ENCODE measurements at regions not wholly inside any gene's neighbourhood (a gene's known extent, or its start where the extent isn't known, plus 50 kb on each side); places are given as distances from the start of the nearest gene placed in this dataset.
"Not testable (repeated sequence)": the region's sequence is repeated elsewhere in the genome, so short reads cannot be mapped to it uniquely, and the experiment has no call there.

DNA sequence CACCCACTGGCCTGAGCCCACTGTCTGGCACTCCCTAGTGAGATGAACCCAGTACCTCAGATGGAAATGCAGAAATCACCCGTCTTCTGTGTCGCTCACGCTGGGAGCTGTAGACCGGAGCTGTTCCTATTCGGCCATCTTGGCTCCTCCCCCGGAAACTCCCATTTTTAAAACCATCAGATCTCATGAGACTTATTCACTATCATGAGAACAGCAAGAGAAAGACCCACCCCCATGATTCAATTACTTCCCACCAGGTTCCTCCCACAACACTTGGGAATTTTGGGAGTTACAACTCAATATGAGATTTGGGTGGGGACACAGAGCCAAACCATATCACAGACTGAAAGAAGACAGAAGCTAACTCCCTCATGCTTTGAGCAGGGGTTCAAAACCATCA lies 134.5 kb downstream of the SLC39A8 start:
- H3K36me3 Mint-ChIP-seq (ENCODE audit: insufficient read depth, unreplicated experiment); H3K4me1 Mint-ChIP-seq (ENCODE audit: insufficient read depth, unreplicated experiment); DNase-seq (ENCODE audit: unreplicated experiment); intact Hi-C loops (cut with micrococcal nuclease); POLR2A ChIA-PET; H3K27ac Mint-ChIP-seq (ENCODE audit: low read depth, unreplicated experiment); H3K9me3 Mint-ChIP-seq (ENCODE audit: unreplicated experiment); BruUV-seq (replicated peaks); H3K27me3 Mint-ChIP-seq (ENCODE audit: insufficient read depth, unreplicated experiment); CTCF ChIA-PET; H3K4me3 Mint-ChIP-seq (ENCODE audit: unreplicated experiment): not testable (repeated sequence)

DNA sequence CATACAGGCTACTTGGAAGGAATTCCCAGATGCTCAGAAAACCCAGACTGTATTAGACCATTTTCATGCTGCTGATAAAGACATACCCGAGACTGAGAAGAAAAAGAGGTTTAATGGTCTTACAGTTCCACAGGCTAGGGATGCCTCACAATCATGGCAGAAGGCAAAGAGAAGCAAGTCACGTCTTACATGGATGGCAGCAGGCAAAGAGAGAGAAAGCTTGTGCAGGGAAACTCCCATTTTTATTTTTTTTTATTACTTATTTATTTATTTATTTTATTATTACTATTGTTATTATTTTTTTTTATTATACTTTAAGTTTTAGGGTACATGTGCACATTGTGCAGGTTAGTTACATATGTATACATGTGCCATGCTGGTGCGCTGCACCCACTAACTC lies 140.6 kb downstream of the SLC39A8 start:
- H3K4me3 Mint-ChIP-seq (ENCODE audit: unreplicated experiment); H3K27me3 Mint-ChIP-seq (ENCODE audit: insufficient read depth, unreplicated experiment); DNase-seq (ENCODE audit: unreplicated experiment); POLR2A ChIA-PET; H3K4me1 Mint-ChIP-seq (ENCODE audit: insufficient read depth, unreplicated experiment); CTCF ChIA-PET; intact Hi-C loops (cut with micrococcal nuclease); H3K9me3 Mint-ChIP-seq (ENCODE audit: unreplicated experiment); H3K27ac Mint-ChIP-seq (ENCODE audit: low read depth, unreplicated experiment); BruUV-seq (replicated peaks); H3K36me3 Mint-ChIP-seq (ENCODE audit: insufficient read depth, unreplicated experiment): not testable (repeated sequence)

DNA sequence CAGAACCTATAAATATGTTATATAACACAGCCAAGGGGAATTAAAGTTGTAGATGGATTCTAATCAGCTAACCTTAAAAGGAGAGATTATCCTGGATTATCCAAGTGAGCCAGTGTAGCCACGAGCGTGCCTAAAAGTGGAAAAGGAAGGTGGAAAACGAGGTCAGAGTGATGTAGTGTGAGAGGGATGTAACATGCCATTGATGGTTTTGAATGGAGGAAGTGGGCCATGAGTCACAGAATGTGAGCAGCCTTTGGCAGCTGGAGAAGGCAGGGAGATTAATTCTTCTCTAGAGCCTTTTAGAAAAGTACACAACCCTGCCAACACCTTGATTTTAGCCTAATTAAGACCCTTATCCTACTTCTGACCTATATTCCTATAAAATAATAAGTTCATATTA lies 149.1 kb downstream of the SLC39A8 start:
- TF ChIP-seq, protein P1, sequence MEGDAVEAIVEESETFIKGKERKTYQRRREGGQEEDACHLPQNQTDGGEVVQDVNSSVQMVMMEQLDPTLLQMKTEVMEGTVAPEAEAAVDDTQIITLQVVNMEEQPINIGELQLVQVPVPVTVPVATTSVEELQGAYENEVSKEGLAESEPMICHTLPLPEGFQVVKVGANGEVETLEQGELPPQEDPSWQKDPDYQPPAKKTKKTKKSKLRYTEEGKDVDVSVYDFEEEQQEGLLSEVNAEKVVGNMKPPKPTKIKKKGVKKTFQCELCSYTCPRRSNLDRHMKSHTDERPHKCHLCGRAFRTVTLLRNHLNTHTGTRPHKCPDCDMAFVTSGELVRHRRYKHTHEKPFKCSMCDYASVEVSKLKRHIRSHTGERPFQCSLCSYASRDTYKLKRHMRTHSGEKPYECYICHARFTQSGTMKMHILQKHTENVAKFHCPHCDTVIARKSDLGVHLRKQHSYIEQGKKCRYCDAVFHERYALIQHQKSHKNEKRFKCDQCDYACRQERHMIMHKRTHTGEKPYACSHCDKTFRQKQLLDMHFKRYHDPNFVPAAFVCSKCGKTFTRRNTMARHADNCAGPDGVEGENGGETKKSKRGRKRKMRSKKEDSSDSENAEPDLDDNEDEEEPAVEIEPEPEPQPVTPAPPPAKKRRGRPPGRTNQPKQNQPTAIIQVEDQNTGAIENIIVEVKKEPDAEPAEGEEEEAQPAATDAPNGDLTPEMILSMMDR (IDR thresholded peaks at IDR 0.05; ENCODE audit: unreplicated experiment) = no peak
- peak; percentile 10 for DNase-seq (ENCODE audit: unreplicated experiment)

DNA sequence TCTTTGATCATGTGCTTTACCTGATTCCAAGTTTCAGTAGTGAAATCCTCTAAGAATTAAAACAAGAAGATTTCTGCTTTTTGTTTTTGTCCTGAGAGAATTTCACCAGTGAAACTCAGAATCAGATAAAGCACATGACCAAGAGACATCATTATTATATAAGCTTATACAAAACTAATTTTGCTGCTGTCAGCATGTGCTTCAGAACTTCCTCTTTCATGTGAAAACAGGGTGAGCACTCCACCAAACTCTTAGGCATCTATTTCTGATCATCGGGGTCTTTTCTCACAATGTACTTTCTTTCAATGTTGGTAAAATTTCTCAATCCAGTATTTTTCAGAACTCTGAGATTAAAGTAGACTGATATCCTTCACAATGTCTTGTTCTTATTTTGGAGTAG lies 152.1 kb downstream of the SLC39A8 start:
- CTCF ChIA-PET = no interaction called here
- DNase-seq (ENCODE audit: unreplicated experiment) = no peak
- POLR2A ChIA-PET = no interaction called here

More for the DNA sequence above, 149.1 kb downstream of the SLC39A8 start:
- H3K27me3 Mint-ChIP-seq (ENCODE audit: insufficient read depth, unreplicated experiment) = no peaks in the 10 kb centered on the region
- no peak overlapping the region for H3K4me3 Mint-ChIP-seq (ENCODE audit: unreplicated experiment)
- intact Hi-C loops (cut with micrococcal nuclease) = no loop called here
- H3K36me3 Mint-ChIP-seq (ENCODE audit: insufficient read depth, unreplicated experiment) = no peaks in the 10 kb centered on the region
- H3K27ac Mint-ChIP-seq (ENCODE audit: low read depth, unreplicated experiment) = no peak overlapping the region
- ChIA-PET CTCF (no interaction called here), POLR2A (no interaction called here)
- H3K4me1 Mint-ChIP-seq (ENCODE audit: insufficient read depth, unreplicated experiment) = no peaks in the 10 kb centered on the region
- H3K9me3 Mint-ChIP-seq (ENCODE audit: unreplicated experiment) = no peaks in the 10 kb centered on the region
- no TSS peak for BruUV-seq (replicated peaks)

DNA sequence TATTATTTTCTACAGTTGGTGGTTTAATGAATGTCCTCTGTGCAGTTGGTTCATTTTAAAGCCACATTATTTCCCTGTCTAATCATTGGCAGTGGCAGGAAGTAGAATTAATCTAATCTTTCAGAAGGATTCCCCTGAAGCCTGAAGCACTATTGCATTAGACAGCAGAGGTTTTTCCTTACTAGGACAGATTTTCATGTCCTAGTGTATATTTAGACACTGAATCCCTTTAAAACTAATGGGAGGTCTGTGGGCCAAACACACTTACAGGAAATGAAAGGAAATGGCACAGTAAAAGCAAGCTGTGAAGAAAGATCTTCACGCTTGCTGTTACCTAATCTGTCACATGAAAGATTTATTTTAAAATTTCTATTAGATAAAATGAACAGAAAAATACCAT lies 165.2 kb downstream of the SLC39A8 start:
- intact Hi-C loops (cut with micrococcal nuclease) = no loop called here
- Mint-ChIP-seq H3K4me1 (ENCODE audit: insufficient read depth, unreplicated experiment) (peaks cover under 1% of the 10 kb centered on the region), H3K4me3 (ENCODE audit: unreplicated experiment) (no peak overlapping the region), H3K27me3 (ENCODE audit: insufficient read depth, unreplicated experiment) (no peaks in the 10 kb centered on the region), H3K36me3 (ENCODE audit: insufficient read depth, unreplicated experiment) (no peaks in the 10 kb centered on the region), H3K27ac (ENCODE audit: low read depth, unreplicated experiment) (no peak overlapping the region), H3K9me3 (ENCODE audit: unreplicated experiment) (no peaks in the 10 kb centered on the region)
- TF ChIP-seq, protein P1 (IDR thresholded peaks at IDR 0.05; ENCODE audit: unreplicated experiment) = no peak
- CTCF ChIA-PET = no interaction called here
- no TSS peak for BruUV-seq (replicated peaks)
- POLR2A ChIA-PET = no interaction called here
- DNase-seq (ENCODE audit: unreplicated experiment) = no peak

More for the DNA sequence above, 152.1 kb downstream of the SLC39A8 start:
- Mint-ChIP-seq H3K9me3 (ENCODE audit: unreplicated experiment) (no peaks in the 10 kb centered on the region), H3K27me3 (ENCODE audit: insufficient read depth, unreplicated experiment) (no peaks in the 10 kb centered on the region), H3K36me3 (ENCODE audit: insufficient read depth, unreplicated experiment) (no peaks in the 10 kb centered on the region), H3K4me1 (ENCODE audit: insufficient read depth, unreplicated experiment) (no peaks in the 10 kb centered on the region), H3K4me3 (ENCODE audit: unreplicated experiment) (no peak overlapping the region), H3K27ac (ENCODE audit: low read depth, unreplicated experiment) (no peak overlapping the region)
- intact Hi-C loops (cut with micrococcal nuclease) = no loop called here
- BruUV-seq (replicated peaks) = no TSS peak
- TF ChIP-seq, protein P1 (IDR thresholded peaks at IDR 0.05; ENCODE audit: unreplicated experiment) = no peak

Data from MCF 10A (cell line).